Astrocyte (in vitro differentiated cells and primary cell): ENCODE measurements at regions not wholly inside any gene's neighbourhood (a gene's known extent, or its start where the extent isn't known, plus 50 kb on each side); places are given as distances from the start of the nearest gene placed in this dataset.

Experiments used
- CTCF ChIP-seq: IDR thresholded peaks from 2 replicates; pipeline ENCODE4 v1.5.1; 2011; ENCODE audit warnings: low read depth, mild to moderate bottlenecking, inconsistent platforms, low read length, moderate library complexity; ENCODE audit not compliant: insufficient read depth
- EZH2 ChIP-seq: IDR thresholded peaks from 2 replicates; pipeline ENCODE4 v1.6.1; 2012; ENCODE audit warnings: mild to moderate bottlenecking, low read length, inconsistent platforms; ENCODE audit not compliant: insufficient read depth

DNA sequence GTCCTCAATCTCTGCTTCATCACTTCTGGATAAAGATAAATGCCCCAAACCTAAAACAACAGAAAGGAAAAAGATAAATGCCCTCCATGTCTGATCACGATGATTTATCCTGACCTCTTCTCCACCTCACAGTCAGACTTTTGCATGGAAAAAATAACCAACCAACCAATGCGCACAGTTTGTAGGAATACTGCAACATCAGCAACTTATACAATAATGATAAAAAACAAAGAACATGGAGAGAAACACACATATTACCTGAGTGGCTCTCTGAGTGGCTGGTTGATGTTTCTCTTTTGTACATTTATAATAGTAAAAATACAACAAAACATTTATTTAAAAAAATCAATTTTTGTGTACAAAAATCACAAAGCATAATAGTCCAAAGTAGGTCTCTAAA is 93.0 kb upstream of the PUDP start:
- no peak for TF ChIP-seq CTCF
- TF ChIP-seq EZH2: no peak
